ENCODE measurements at regions not wholly inside any gene's neighbourhood (a gene's known extent, or its start where the extent isn't known, plus 50 kb on each side); places are given as distances from the start of the nearest gene placed in this dataset.
A peak's percentile ranks its signal among the peaks of the same experiment; 100 is the strongest.

- intact Hi-C loops (cut with DNase I) = no loop called here
- WGBS, 2 donors = 36 to 42% methylated on average over 4 of the region's 4 CpGs
- no peak overlapping the region for H3K27ac ChIP-seq
- no peak for TF ChIP-seq POLR2A (IDR thresholded peaks at IDR 0.05)
- TF ChIP-seq, protein P1, sequence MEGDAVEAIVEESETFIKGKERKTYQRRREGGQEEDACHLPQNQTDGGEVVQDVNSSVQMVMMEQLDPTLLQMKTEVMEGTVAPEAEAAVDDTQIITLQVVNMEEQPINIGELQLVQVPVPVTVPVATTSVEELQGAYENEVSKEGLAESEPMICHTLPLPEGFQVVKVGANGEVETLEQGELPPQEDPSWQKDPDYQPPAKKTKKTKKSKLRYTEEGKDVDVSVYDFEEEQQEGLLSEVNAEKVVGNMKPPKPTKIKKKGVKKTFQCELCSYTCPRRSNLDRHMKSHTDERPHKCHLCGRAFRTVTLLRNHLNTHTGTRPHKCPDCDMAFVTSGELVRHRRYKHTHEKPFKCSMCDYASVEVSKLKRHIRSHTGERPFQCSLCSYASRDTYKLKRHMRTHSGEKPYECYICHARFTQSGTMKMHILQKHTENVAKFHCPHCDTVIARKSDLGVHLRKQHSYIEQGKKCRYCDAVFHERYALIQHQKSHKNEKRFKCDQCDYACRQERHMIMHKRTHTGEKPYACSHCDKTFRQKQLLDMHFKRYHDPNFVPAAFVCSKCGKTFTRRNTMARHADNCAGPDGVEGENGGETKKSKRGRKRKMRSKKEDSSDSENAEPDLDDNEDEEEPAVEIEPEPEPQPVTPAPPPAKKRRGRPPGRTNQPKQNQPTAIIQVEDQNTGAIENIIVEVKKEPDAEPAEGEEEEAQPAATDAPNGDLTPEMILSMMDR (IDR thresholded peaks at IDR 0.05) = no peak
- no peaks in the 10 kb centered on the region for H3K27me3 ChIP-seq
- peaks cover 0 to 14% (median 0%) of the 10 kb centered on the region in 3 donors for H3K9me3 ChIP-seq
- no peaks in the 10 kb centered on the region for H3K36me3 ChIP-seq
- H3K4me1 ChIP-seq = peaks cover 3 to 32% (median 6%) of the 10 kb centered on the region in 3 donors
- no peak overlapping the region for H3K4me3 ChIP-seq
- DNase-seq = no peak
Measured at GRCh38 chr5:35356725-35357124, 126.4 kb upstream of the PRLR start.

- H3K4me3 ChIP-seq = no peak overlapping the region
- peaks cover 0 to 24% (median 0%) of the 10 kb centered on the region in 3 donors for H3K9me3 ChIP-seq
- intact Hi-C loops (cut with DNase I) = no loop called here
- no peak for TF ChIP-seq POLR2A (IDR thresholded peaks at IDR 0.05)
- TF ChIP-seq, protein P1 (IDR thresholded peaks at IDR 0.05) = no peak
- H3K36me3 ChIP-seq = no peaks in the 10 kb centered on the region
- 15 to 33% methylated on average over 3 of the region's 3 CpGs for WGBS, 2 donors
- H3K27me3 ChIP-seq = no peaks in the 10 kb centered on the region
- peaks cover 3 to 32% (median 6%) of the 10 kb centered on the region in 3 donors for H3K4me1 ChIP-seq
- peak overlapping the region in 1 of 4 donors; percentile 62 for H3K27ac ChIP-seq
- DNase-seq = no peak
Measured at GRCh38 chr5:35354751-35355150, 124.5 kb upstream of the PRLR start.

- intact Hi-C loops (cut with DNase I) = no loop called here
- no peak overlapping the region for H3K4me3 ChIP-seq
- no peak overlapping the region for H3K27ac ChIP-seq
- WGBS, 2 donors = 14 to 75% methylated on average over 1 of the region's 1 CpG
- H3K4me1 ChIP-seq = peaks cover 0 to 7% (median 0%) of the 10 kb centered on the region in 3 donors
- peaks cover 0 to 2% (median 0%) of the 10 kb centered on the region in 3 donors for H3K9me3 ChIP-seq
- H3K27me3 ChIP-seq = no peaks in the 10 kb centered on the region
- no peak for TF ChIP-seq POLR2A (IDR thresholded peaks at IDR 0.05)
- TF ChIP-seq, protein P1 (IDR thresholded peaks at IDR 0.05) = no peak
- DNase-seq = no peak
- H3K36me3 ChIP-seq = no peaks in the 10 kb centered on the region
Measured at GRCh38 chr5:35345222-35345621, 114.9 kb upstream of the PRLR start.

- H3K4me3 ChIP-seq = no peak overlapping the region
- no peaks in the 10 kb centered on the region for H3K27me3 ChIP-seq
- no peak for DNase-seq
- no peak overlapping the region for H3K27ac ChIP-seq
- H3K4me1 ChIP-seq = peaks cover 0 to 18% (median 4%) of the 10 kb centered on the region in 3 donors
- intact Hi-C loops (cut with DNase I) = no loop called here
- TF ChIP-seq POLR2A (IDR thresholded peaks at IDR 0.05) = no peak
- TF ChIP-seq, protein P1 (IDR thresholded peaks at IDR 0.05) = no peak
- H3K36me3 ChIP-seq = no peaks in the 10 kb centered on the region
- no peaks in the 10 kb centered on the region for H3K9me3 ChIP-seq
Measured at GRCh38 chr5:35342664-35343063, 112.4 kb upstream of the PRLR start.

- H3K4me3 ChIP-seq = no peak overlapping the region
- intact Hi-C loops (cut with DNase I) = no loop called here
- TF ChIP-seq, protein P1 (IDR thresholded peaks at IDR 0.05) = no peak
- no peak for TF ChIP-seq POLR2A (IDR thresholded peaks at IDR 0.05)
- H3K36me3 ChIP-seq = no peaks in the 10 kb centered on the region
- H3K27ac ChIP-seq = no peak overlapping the region
- H3K27me3 ChIP-seq = no peaks in the 10 kb centered on the region
- peaks cover 0 to 18% (median 4%) of the 10 kb centered on the region in 3 donors for H3K4me1 ChIP-seq
- no peaks in the 10 kb centered on the region for H3K9me3 ChIP-seq
- WGBS, 2 donors = 87 to 91% methylated on average over 1 of the region's 1 CpG
- no peak for DNase-seq
Measured at GRCh38 chr5:35341189-35341588, 110.9 kb upstream of the PRLR start.

Measured in esophagus squamous epithelium (tissue), 5 donors.